ENCODE measurements at regions not wholly inside any gene's neighbourhood (a gene's known extent, or its start where the extent isn't known, plus 50 kb on each side); places are given as distances from the start of the nearest gene placed in this dataset.
"Not testable (repeated sequence)": the region's sequence is repeated elsewhere in the genome, so short reads cannot be mapped to it uniquely, and the experiment has no call there.

- Histone ChIP-seq H3K4me1 (no peaks in the 10 kb centered on the region), H3K9me3 (ENCODE audit: control insufficient read depth, low read length) (no peaks in the 10 kb centered on the region), H3K36me3 (ENCODE audit: control insufficient read depth, insufficient read depth, low read length) (no peaks in the 10 kb centered on the region), H3K27me3 (ENCODE audit: control insufficient read depth, insufficient read depth, low read length) (no peaks in the 10 kb centered on the region), H3K27ac (no peak overlapping the region), H3K4me3 (ENCODE audit: low read depth, low read length) (no peak overlapping the region), H3K9ac (no peak overlapping the region), H3K4me2 (ENCODE audit: low read length) (no peak overlapping the region), H3K79me2 (no peaks in the 10 kb centered on the region), H2AFZ (no peak overlapping the region)
- TF ChIP-seq CTCF (IDR thresholded peaks at IDR 0.05), result no peak
Measured at GRCh38 chr5:42982107-42982622, 58.0 kb downstream of the ANXA2R start.

GRCh38 chr5:42981417-42982106, 58.6 kb downstream of the ANXA2R start:
- not testable (repeated sequence) for H3K9ac ChIP-seq; H3K27ac ChIP-seq; H3K9me3 ChIP-seq (ENCODE audit: control insufficient read depth, low read length); H2AFZ ChIP-seq; H3K79me2 ChIP-seq; H3K4me2 ChIP-seq (ENCODE audit: low read length); H3K4me3 ChIP-seq (ENCODE audit: low read depth, low read length); H3K36me3 ChIP-seq (ENCODE audit: control insufficient read depth, insufficient read depth, low read length); H3K27me3 ChIP-seq (ENCODE audit: control insufficient read depth, insufficient read depth, low read length); H3K4me1 ChIP-seq

- not testable (repeated sequence) for H3K4me1 ChIP-seq; H3K4me2 ChIP-seq (ENCODE audit: low read length); H3K79me2 ChIP-seq; H3K36me3 ChIP-seq (ENCODE audit: control insufficient read depth, insufficient read depth, low read length); H3K4me3 ChIP-seq (ENCODE audit: low read depth, low read length); H3K9ac ChIP-seq; H3K9me3 ChIP-seq (ENCODE audit: control insufficient read depth, low read length); H2AFZ ChIP-seq; H3K27ac ChIP-seq; H3K27me3 ChIP-seq (ENCODE audit: control insufficient read depth, insufficient read depth, low read length)
Measured at GRCh38 chr5:42981015-42981414, 59.1 kb downstream of the ANXA2R start.

DNA sequence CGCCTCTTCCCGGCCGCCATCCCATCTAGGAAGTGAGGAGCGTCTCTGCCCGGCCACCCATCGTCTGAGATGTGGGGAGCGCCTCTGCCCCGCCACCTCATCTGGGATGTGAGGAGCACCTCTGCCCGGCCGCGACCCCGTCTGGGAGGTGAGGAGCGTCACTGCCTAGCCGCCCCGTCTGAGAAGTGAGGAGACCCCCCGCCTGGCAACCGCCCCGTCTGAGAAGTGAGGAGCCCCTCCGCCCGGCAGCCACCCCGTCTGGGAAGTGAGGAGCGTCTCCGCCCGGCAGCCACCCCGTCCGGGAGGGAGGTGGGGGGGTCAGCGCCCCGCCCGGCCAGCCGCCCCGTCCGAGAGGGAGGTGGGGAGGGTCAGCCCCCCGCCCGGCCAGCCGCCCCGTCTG, 59.7 kb downstream of the ANXA2R start:
- not testable (repeated sequence) for H2AFZ ChIP-seq; H3K4me3 ChIP-seq (ENCODE audit: low read depth, low read length); H3K4me1 ChIP-seq; H3K79me2 ChIP-seq; H3K27me3 ChIP-seq (ENCODE audit: control insufficient read depth, insufficient read depth, low read length); H3K4me2 ChIP-seq (ENCODE audit: low read length); H3K9me3 ChIP-seq (ENCODE audit: control insufficient read depth, low read length); H3K27ac ChIP-seq; H3K9ac ChIP-seq; H3K36me3 ChIP-seq (ENCODE audit: control insufficient read depth, insufficient read depth, low read length)

GRCh38 chr5:42979242-42979641, 60.9 kb downstream of the ANXA2R start:
- not testable (repeated sequence) for H3K79me2 ChIP-seq; H3K9me3 ChIP-seq (ENCODE audit: control insufficient read depth, low read length); H3K27ac ChIP-seq; H3K4me3 ChIP-seq (ENCODE audit: low read depth, low read length); H2AFZ ChIP-seq; H3K4me2 ChIP-seq (ENCODE audit: low read length); H3K4me1 ChIP-seq; H3K27me3 ChIP-seq (ENCODE audit: control insufficient read depth, insufficient read depth, low read length); H3K9ac ChIP-seq; H3K36me3 ChIP-seq (ENCODE audit: control insufficient read depth, insufficient read depth, low read length)

DNA sequence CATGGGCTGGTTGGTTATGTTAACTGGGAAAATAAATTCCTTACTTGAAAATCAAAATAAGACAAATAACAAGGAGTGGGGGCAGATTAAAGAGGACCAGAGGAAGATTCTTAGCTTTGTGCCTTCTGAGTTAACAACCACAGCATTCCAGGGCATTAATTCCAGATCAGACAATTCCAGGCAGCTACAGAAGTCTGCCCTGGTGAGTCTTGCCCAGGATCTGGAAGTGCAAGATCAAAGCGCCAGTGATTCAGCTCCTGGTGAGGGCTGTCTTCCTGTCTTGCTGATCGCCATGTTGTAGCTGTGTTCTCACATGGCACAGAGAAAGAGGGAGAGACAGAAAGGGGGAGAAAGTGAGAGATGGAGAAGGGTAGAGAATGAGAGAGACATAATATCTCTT, 65.6 kb downstream of the ANXA2R start:
- Histone ChIP-seq H3K4me2 (ENCODE audit: low read length) (no peak overlapping the region), H3K9me3 (ENCODE audit: control insufficient read depth, low read length) (no peaks in the 10 kb centered on the region), H2AFZ (no peak overlapping the region), H3K9ac (no peak overlapping the region), H3K4me1 (no peaks in the 10 kb centered on the region), H3K27ac (no peak overlapping the region), H3K79me2 (no peaks in the 10 kb centered on the region), H3K36me3 (ENCODE audit: control insufficient read depth, insufficient read depth, low read length) (no peaks in the 10 kb centered on the region), H3K27me3 (ENCODE audit: control insufficient read depth, insufficient read depth, low read length) (no peaks in the 10 kb centered on the region), H3K4me3 (ENCODE audit: low read depth, low read length) (no peak overlapping the region)
- TF ChIP-seq CTCF (IDR thresholded peaks at IDR 0.05), result no peak
